HepG2 (cell line): ENCODE measurements at regions not wholly inside any gene's neighbourhood (a gene's known extent, or its start where the extent isn't known, plus 50 kb on each side); places are given as distances from the start of the nearest gene placed in this dataset.

Experiments
- E2F5 ChIP-seq: sonication (generic); formaldehyde crosslinking; conservative IDR thresholded peaks from 2 replicates; pipeline ENCODE4 v1.4.0; 2020; ENCODE audit warnings: missing genetic modification reagents
- GTF2F1 ChIP-seq: fragments of 150-350 bp; IDR thresholded peaks from 2 replicates; pipeline ENCODE4 v1.6.1; 2014; ENCODE audit warnings: low read length
- HBP1 ChIP-seq: IDR thresholded peaks from 2 replicates; pipeline ENCODE4 v1.6.1; 2016; ENCODE audit warnings: low read depth, control low read depth
- KAT8 ChIP-seq: IDR thresholded peaks from 2 replicates; pipeline ENCODE4 v1.6.1; 2016; ENCODE audit warnings: missing genetic modification reagents, missing compliant biosample characterization
- NRL ChIP-seq: sonication (generic); formaldehyde crosslinking; IDR thresholded peaks from 2 replicates; pipeline ENCODE4 v1.5.0; 2020; ENCODE audit warnings: missing genetic modification reagents, mild to moderate bottlenecking, moderate library complexity, borderline replicate concordance
- PHF5A ChIP-seq: IDR thresholded peaks from one replicate; pipeline ENCODE4 v1.6.1; 2018; ENCODE audit warnings: low read depth, missing genetic modification reagents; ENCODE audit not compliant: unreplicated experiment
- SMAD1 ChIP-seq: sonication (generic); formaldehyde crosslinking; IDR thresholded peaks from 2 replicates; pipeline ENCODE4 v1.4.0; 2020; ENCODE audit warnings: missing genetic modification reagents, low read depth, mild to moderate bottlenecking, borderline replicate concordance
- TP53 ChIP-seq: sonication (generic); formaldehyde crosslinking; conservative IDR thresholded peaks from 2 replicates; pipeline ENCODE4 v1.4.0; 2020; ENCODE audit warnings: missing genetic modification reagents
- TRAFD1 ChIP-seq: sonication (generic); formaldehyde crosslinking; IDR thresholded peaks from 2 replicates; pipeline ENCODE4 v1.5.1; 2020; ENCODE audit warnings: missing genetic modification reagents, mild to moderate bottlenecking, borderline replicate concordance
- ZKSCAN1 ChIP-seq: fragments of 150-350 bp; IDR thresholded peaks from 2 replicates; pipeline ENCODE4 v1.6.1; 2014; ENCODE audit warnings: low read length
- ZNF121 ChIP-seq: sonication (generic); formaldehyde crosslinking; IDR thresholded peaks from 2 replicates; pipeline ENCODE4 v1.5.0; 2020; ENCODE audit warnings: mild to moderate bottlenecking, missing genetic modification reagents
- ZNF501 ChIP-seq: sonication (generic); formaldehyde crosslinking; IDR thresholded peaks from 2 replicates; pipeline ENCODE4 v1.5.1; 2020; ENCODE audit warnings: mild to moderate bottlenecking, moderate library complexity, missing genetic modification reagents
- ZNF768 ChIP-seq: sonication (generic); formaldehyde crosslinking; IDR thresholded peaks from 2 replicates; pipeline ENCODE4 v1.4.0; 2020; ENCODE audit warnings: missing genetic modification reagents
- TF ChIP-seq, protein P1 (sequence below): sonication (generic); formaldehyde crosslinking; IDR thresholded peaks from 2 replicates; pipeline ENCODE4 v1.4.0; 2020; ENCODE audit warnings: missing genetic modification reagents, mild to moderate bottlenecking, borderline replicate concordance

GRCh38 chrX:149374751-149375150 lies 130.4 kb downstream of the IDS start:
- no peak for TF ChIP-seq ZNF768 (CRISPR knock-in tag)
- TF ChIP-seq PHF5A (CRISPR knock-in tag): no peak
- no peak for TF ChIP-seq SMAD1 (CRISPR knock-in tag)
- no peak for TF ChIP-seq TRAFD1 (CRISPR knock-in tag)
- no peak for TF ChIP-seq ZNF121 (CRISPR knock-in tag)
- no peak for TF ChIP-seq GTF2F1
- no peak for TF ChIP-seq ZKSCAN1
- no peak for TF ChIP-seq KAT8 (CRISPR knock-in tag)
- TF ChIP-seq ZNF501 (CRISPR knock-in tag): no peak
- no peak for TF ChIP-seq E2F5 (CRISPR knock-in tag)
- TF ChIP-seq TP53 (CRISPR knock-in tag): no peak
- TF ChIP-seq NRL (CRISPR knock-in tag): no peak
- TF ChIP-seq, protein P1, sequence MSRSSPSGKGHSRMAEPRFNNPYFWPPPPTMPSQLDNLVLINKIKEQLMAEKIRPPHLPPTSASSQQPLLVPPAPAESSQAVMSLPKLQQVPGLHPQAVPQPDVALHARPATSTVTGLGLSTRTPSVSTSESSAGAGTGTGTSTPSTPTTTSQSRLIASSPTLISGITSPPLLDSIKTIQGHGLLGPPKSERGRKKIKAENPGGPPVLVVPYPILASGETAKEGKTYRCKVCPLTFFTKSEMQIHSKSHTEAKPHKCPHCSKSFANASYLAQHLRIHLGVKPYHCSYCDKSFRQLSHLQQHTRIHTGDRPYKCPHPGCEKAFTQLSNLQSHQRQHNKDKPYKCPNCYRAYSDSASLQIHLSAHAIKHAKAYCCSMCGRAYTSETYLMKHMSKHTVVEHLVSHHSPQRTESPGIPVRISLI (CRISPR knock-in tag): no peak
- TF ChIP-seq HBP1 (CRISPR knock-in tag): no peak
